Naive thymus-derived CD8-positive, alpha-beta T cell (primary cell): ENCODE measurements at regions not wholly inside any gene's neighbourhood (a gene's known extent, or its start where the extent isn't known, plus 50 kb on each side); places are given as distances from the start of the nearest gene placed in this dataset.
"Not testable (repeated sequence)": the region's sequence is repeated elsewhere in the genome, so short reads cannot be mapped to it uniquely, and the experiment has no call there.

Experiments
- ATAC-seq, 2 donors: fragments of 150-1000 bp; cut with Tn5 transposase in 1 of 2; sonication (Bioruptor Pico), chemical (Tn5 transposase) in 1 of 2; 1 replicate in 1 of 2; 2 replicates in 1 of 2; pipeline ENCODE4 v1.10.0; 2021; ENCODE audit warnings: mild to moderate bottlenecking in 2 of 2, moderate library complexity in 2 of 2
- POLR2A ChIA-PET: fragments of 350-600 bp; sonication (Branson Sonifier 250); formaldehyde crosslinking; loops from one replicate; lab custom pipeline; 2021; ENCODE audit warnings: antibody characterized with exemption; lab: Charles Lee
- DNase-seq, 10 donors: peaks; one replicate each; pipeline versions ENCODE4 v3.0.0 to v3.0.0-alpha.2; 2020 to 2022
- H3K27ac Mint-ChIP-seq, 10 donors: one replicate each; pipeline ENCODE4 v1.8.0; 2020 to 2022; ENCODE audit warnings: mild to moderate bottlenecking in 10 of 10, mixed read lengths in 10 of 10, moderate library complexity in 4 of 10, inconsistent platforms in 1 of 10
- H3K27me3 Mint-ChIP-seq, 5 donors: one replicate each; pipeline ENCODE4 v1.8.0; 2021 to 2022; ENCODE audit warnings: mixed read lengths in 5 of 5
- H3K36me3 Mint-ChIP-seq, 3 donors: one replicate each; pipeline ENCODE4 v1.8.0; 2020 to 2022; ENCODE audit warnings: mixed read lengths in 3 of 3, mild to moderate bottlenecking in 2 of 3, inconsistent platforms in 1 of 3
- H3K4me1 Mint-ChIP-seq, 4 donors: one replicate each; pipeline ENCODE4 v1.8.0; 2021 to 2022; ENCODE audit warnings: mixed read lengths in 4 of 4
- H3K4me3 Mint-ChIP-seq, 10 donors: one replicate each; pipeline ENCODE4 v1.8.0; 2020 to 2022; ENCODE audit warnings: mild to moderate bottlenecking in 10 of 10, mixed read lengths in 10 of 10, moderate library complexity in 6 of 10, inconsistent platforms in 1 of 10
- H3K9me3 Mint-ChIP-seq, 9 donors: one replicate each; pipeline ENCODE4 v1.8.0; 2020 to 2022; ENCODE audit warnings: mixed read lengths in 9 of 9, mild to moderate bottlenecking in 3 of 9, inconsistent platforms in 1 of 9, moderate library complexity in 1 of 9

DNA sequence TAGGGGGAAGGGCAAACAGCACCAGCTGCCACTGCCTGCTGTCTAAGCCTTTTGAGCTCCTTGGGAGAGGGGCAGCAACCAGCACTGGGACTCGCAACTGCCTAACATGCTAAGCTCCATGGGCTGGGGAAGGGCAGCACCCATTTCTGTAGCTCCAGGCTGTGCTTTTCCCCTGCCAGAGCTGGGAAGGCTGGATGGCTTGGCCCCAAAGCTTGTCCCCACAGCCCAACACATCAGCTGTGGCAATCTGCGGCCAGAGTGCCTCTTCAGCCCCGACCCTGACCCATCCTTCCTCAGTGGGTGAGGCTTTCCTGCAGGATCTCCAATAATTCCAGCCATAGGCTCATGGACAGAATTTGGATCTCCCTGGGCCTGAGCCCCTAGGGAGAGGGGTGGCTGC is 551.3 kb downstream of the TMEM135 start:
- ATAC-seq (no peak), DNase-seq (no peak)
- Mint-ChIP-seq H3K9me3 (peaks cover 11 to 55% (median 25%) of the 10 kb centered on the region in 9 donors), H3K4me3 (no peak overlapping the region), H3K36me3 (peaks cover 0 to 26% (median 0%) of the 10 kb centered on the region in 3 donors), H3K27me3 (peaks cover 0 to 20% (median 1%) of the 10 kb centered on the region in 5 donors), H3K27ac (no peak overlapping the region), H3K4me1 (no peaks in the 10 kb centered on the region)
- POLR2A ChIA-PET = no interaction called here

DNA sequence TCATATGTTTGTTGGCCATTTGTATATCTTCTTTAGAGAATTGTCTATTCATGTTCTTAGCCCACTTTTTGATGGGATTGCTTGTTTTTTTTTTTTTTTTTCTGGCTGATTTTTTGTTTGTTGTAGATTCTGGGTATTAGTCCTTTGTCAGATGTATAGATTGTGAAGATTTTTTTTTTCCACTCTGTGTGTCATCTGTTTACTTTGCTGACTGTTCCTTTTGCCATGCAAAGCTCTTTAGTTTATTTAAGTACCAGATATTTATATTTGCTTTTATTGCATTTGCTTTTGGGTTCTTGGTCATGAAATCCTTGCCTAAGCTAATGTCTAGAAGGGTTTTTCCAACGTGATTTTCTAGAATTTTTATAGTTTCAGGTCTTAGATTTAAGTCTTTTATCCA is 547.9 kb downstream of the TMEM135 start:
- peaks cover 0 to 20% (median 1%) of the 10 kb centered on the region in 5 donors for H3K27me3 Mint-ChIP-seq
- ATAC-seq, DNase-seq, H3K4me3 Mint-ChIP-seq, H3K4me1 Mint-ChIP-seq, H3K27ac Mint-ChIP-seq, POLR2A ChIA-PET: not testable (repeated sequence)
- H3K36me3 Mint-ChIP-seq = peaks cover 0 to 21% (median 0%) of the 10 kb centered on the region in 3 donors
- H3K9me3 Mint-ChIP-seq = peaks cover 0 to 33% (median 13%) of the 10 kb centered on the region in 9 donors

DNA sequence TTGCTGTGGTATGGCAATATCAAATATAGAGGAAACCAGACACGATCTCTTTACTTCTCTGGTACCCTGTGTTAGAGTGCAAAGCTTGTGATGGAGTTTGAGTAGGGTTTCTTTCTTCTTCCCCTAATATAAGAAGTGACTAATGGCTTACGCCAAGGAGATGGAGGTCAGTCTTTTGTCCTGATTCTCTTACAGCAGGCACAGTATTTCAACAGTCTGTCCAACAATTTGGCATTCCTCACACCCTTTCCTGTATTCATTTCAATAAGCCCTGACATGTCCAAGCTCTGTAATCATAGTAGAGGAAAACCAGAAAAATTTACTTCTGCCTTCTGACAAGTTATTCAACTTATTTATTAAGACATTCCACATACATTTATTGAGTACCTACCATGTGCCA is 546.2 kb downstream of the TMEM135 start:
- ATAC-seq (no peak), DNase-seq (no peak)
- POLR2A ChIA-PET = no interaction called here
- Mint-ChIP-seq H3K9me3 (peaks cover 0 to 20% (median 13%) of the 10 kb centered on the region in 9 donors), H3K27ac (no peak overlapping the region), H3K36me3 (peaks cover 0 to 11% (median 0%) of the 10 kb centered on the region in 3 donors), H3K27me3 (peaks cover 0 to 12% (median 1%) of the 10 kb centered on the region in 5 donors), H3K4me1 (no peaks in the 10 kb centered on the region), H3K4me3 (no peak overlapping the region)

- no peak for ATAC-seq
- no peak overlapping the region for H3K27ac Mint-ChIP-seq
These were observed 537.4 kb downstream of the TMEM135 start for GRCh38 chr11:87575088-87575487.

GRCh38 chr11:87574193-87574592 is 536.5 kb downstream of the TMEM135 start:
- DNase-seq (no peak), ATAC-seq (no peak)
- H3K4me1 Mint-ChIP-seq = no peaks in the 10 kb centered on the region
- H3K9me3 Mint-ChIP-seq = peaks cover 0 to 2% (median 0%) of the 10 kb centered on the region in 9 donors
- H3K36me3 Mint-ChIP-seq = no peaks in the 10 kb centered on the region
- H3K27me3 Mint-ChIP-seq = no peaks in the 10 kb centered on the region
- POLR2A ChIA-PET = no interaction called here
- H3K27ac Mint-ChIP-seq = no peak overlapping the region
- H3K4me3 Mint-ChIP-seq = no peak overlapping the region

More at GRCh38 chr11:87575088-87575487, 537.4 kb downstream of the TMEM135 start:
- Mint-ChIP-seq H3K4me1 (no peaks in the 10 kb centered on the region), H3K27me3 (no peaks in the 10 kb centered on the region), H3K36me3 (no peaks in the 10 kb centered on the region), H3K9me3 (peaks cover 0 to 2% (median 0%) of the 10 kb centered on the region in 9 donors), H3K4me3 (no peak overlapping the region)
- no peak for DNase-seq
- POLR2A ChIA-PET = no interaction called here

- Mint-ChIP-seq H3K9me3 (peaks cover 0 to 2% (median 0%) of the 10 kb centered on the region in 9 donors), H3K4me1 (no peaks in the 10 kb centered on the region), H3K36me3 (no peaks in the 10 kb centered on the region), H3K4me3 (no peak overlapping the region), H3K27me3 (no peaks in the 10 kb centered on the region), H3K27ac (no peak overlapping the region)
- no peak for DNase-seq
- POLR2A ChIA-PET = no interaction called here
- ATAC-seq = no peak
These were observed 536.0 kb downstream of the TMEM135 start for GRCh38 chr11:87573708-87574107.

DNA sequence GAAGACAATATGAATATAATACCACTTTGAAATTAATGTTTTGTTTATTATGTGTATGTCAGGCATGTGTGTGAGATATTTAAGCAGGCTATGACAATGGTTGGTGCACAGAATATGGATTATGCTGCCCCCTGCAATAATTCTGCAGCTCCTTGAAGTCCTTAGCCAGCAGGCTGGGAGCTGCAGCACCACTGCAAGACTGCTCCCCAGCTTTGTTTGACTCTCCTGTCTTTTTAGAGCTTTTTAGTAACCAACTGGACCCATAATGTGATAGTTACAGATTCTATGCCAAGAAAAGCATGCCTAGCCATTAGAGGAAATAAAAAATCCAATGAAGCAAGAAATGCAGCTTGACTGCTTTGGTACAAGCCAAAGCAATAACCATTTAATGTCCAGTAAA is 535.1 kb downstream of the TMEM135 start:
- H3K27me3 Mint-ChIP-seq = no peaks in the 10 kb centered on the region
- DNase-seq (no peak), ATAC-seq (no peak)
- H3K27ac Mint-ChIP-seq = no peak overlapping the region
- no peak overlapping the region for H3K4me3 Mint-ChIP-seq
- H3K9me3 Mint-ChIP-seq = peaks cover 0 to 3% (median 0%) of the 10 kb centered on the region in 9 donors
- POLR2A ChIA-PET = no interaction called here
- H3K36me3 Mint-ChIP-seq = no peaks in the 10 kb centered on the region
- H3K4me1 Mint-ChIP-seq = no peaks in the 10 kb centered on the region

GRCh38 chr11:87560352-87560751 is 522.6 kb downstream of the TMEM135 start:
- DNase-seq (no peak), ATAC-seq (no peak)
- peaks cover 0 to 35% (median 3%) of the 10 kb centered on the region in 9 donors for H3K9me3 Mint-ChIP-seq
- H3K27me3 Mint-ChIP-seq = peaks cover 0 to 5% (median 0%) of the 10 kb centered on the region in 5 donors
- POLR2A ChIA-PET = no interaction called here
- H3K4me3 Mint-ChIP-seq = no peak overlapping the region
- no peak overlapping the region for H3K27ac Mint-ChIP-seq
- H3K36me3 Mint-ChIP-seq = no peaks in the 10 kb centered on the region
- no peaks in the 10 kb centered on the region for H3K4me1 Mint-ChIP-seq

DNA sequence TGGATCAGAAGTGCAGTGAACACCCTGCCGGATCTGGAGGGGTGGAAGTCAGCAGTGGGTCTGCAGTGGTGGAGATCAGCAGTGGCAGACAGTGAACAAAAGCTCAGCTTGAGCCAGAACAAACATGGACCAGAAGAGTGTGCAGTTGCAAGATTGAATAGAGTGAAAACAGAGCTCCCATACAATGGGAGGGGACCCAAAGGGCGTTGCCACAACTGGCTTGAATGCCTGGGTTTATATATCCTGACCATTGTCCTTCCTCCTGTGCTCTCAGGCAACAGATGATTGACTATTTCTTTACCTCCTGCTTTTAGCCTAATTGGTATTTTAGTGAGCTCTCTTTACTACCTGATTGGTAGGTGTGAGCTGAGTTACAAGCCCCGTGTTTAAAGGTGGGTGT is 522.1 kb downstream of the TMEM135 start:
- DNase-seq, H3K36me3 Mint-ChIP-seq, POLR2A ChIA-PET, ATAC-seq, H3K4me1 Mint-ChIP-seq, H3K27me3 Mint-ChIP-seq, H3K27ac Mint-ChIP-seq, H3K4me3 Mint-ChIP-seq: not testable (repeated sequence)
- H3K9me3 Mint-ChIP-seq = peaks cover 0 to 40% (median 3%) of the 10 kb centered on the region in 9 donors

GRCh38 chr11:87555101-87555500 is 517.4 kb downstream of the TMEM135 start:
- no peak for DNase-seq
- no peak for ATAC-seq
- Mint-ChIP-seq H3K4me3 (no peak overlapping the region), H3K9me3 (peaks cover 0 to 40% (median 8%) of the 10 kb centered on the region in 9 donors), H3K36me3 (peaks cover 0 to 2% (median 0%) of the 10 kb centered on the region in 3 donors), H3K27me3 (peaks cover 0 to 4% (median 2%) of the 10 kb centered on the region in 5 donors), H3K4me1 (no peaks in the 10 kb centered on the region), H3K27ac (no peak overlapping the region)
- POLR2A ChIA-PET = no interaction called here

DNA sequence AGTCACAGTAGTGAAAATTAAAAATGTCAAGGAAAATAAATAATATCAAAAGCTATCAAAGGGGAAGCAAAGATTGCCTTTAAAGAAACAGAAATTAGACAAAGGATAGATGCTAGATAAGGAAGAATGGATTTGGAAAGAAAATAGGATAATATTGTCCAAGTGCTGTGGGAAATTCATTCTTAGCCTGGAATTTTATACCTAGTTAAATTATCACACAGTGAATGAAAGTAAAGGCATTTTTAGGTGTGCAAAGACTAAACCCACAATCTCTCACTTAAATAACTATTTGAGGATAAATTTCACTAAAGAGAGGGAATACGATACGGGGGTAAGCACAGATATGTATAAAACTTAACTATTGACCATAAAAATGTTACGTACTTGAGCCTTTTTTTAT is 511.1 kb downstream of the TMEM135 start:
- no peak overlapping the region for H3K27ac Mint-ChIP-seq
- H3K4me1 Mint-ChIP-seq = no peaks in the 10 kb centered on the region
- DNase-seq (no peak), ATAC-seq (no peak)
- no peaks in the 10 kb centered on the region for H3K27me3 Mint-ChIP-seq
- peaks cover 14 to 58% (median 28%) of the 10 kb centered on the region in 9 donors for H3K9me3 Mint-ChIP-seq
- POLR2A ChIA-PET = no interaction called here
- H3K36me3 Mint-ChIP-seq = peaks cover 0 to 20% (median 0%) of the 10 kb centered on the region in 3 donors
- H3K4me3 Mint-ChIP-seq = no peak overlapping the region

DNA sequence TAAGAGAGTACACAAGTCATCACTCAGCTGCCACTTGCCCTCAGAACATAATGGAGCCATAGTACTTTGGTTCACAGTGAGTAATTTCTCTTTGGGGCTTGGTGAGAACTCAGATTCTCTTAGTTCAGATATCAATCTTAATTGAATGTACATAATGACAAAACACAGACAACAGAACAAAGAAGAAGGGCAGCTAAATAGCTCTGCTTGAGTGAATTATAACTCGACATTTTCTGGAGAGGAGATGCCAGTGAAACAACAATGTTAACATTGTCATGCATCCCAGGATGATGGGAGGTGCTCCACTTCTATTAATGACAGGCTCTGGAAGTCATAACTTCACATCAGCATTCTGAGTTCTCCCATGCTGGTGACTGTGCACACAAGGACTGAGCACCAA is 508.1 kb downstream of the TMEM135 start:
- Mint-ChIP-seq H3K4me1 (no peaks in the 10 kb centered on the region), H3K27me3 (no peaks in the 10 kb centered on the region), H3K27ac (no peak overlapping the region), H3K9me3 (peaks cover 21 to 71% (median 36%) of the 10 kb centered on the region in 9 donors), H3K36me3 (peaks cover 0 to 24% (median 0%) of the 10 kb centered on the region in 3 donors), H3K4me3 (no peak overlapping the region)
- POLR2A ChIA-PET = no interaction called here
- no peak for ATAC-seq
- no peak for DNase-seq

DNA sequence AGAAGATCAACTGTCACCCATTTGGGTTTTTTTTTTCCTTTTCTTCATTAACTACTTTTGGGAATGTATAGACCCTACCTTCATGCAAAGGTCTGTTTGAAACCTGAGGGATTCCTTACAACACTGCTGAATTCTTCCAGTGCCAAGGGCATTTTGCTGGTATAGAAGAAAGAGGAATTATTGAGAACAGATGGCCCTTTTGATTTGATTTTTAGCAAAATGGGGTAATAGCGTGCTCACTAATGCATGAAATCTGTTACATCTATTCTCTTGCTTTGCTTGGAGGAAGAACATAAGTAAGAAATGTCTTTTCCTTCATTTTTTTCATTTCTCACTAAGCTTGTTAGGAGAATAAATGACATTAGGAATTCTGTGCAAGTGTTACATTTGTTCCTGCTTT is 501.9 kb downstream of the TMEM135 start:
- Mint-ChIP-seq H3K4me3 (no peak overlapping the region), H3K27ac (no peak overlapping the region), H3K27me3 (no peaks in the 10 kb centered on the region), H3K9me3 (peaks cover 11 to 31% (median 21%) of the 10 kb centered on the region in 9 donors), H3K36me3 (peaks cover 0 to 7% (median 0%) of the 10 kb centered on the region in 3 donors), H3K4me1 (no peaks in the 10 kb centered on the region)
- ATAC-seq (no peak), DNase-seq (no peak)
- POLR2A ChIA-PET = no interaction called here

GRCh38 chr11:87536565-87536964 is 498.8 kb downstream of the TMEM135 start:
- no peaks in the 10 kb centered on the region for H3K4me1 Mint-ChIP-seq
- peaks cover 0 to 8% (median 3%) of the 10 kb centered on the region in 9 donors for H3K9me3 Mint-ChIP-seq
- no peaks in the 10 kb centered on the region for H3K36me3 Mint-ChIP-seq
- H3K4me3 Mint-ChIP-seq = no peak overlapping the region
- H3K27ac Mint-ChIP-seq = no peak overlapping the region
- DNase-seq = no peak
- POLR2A ChIA-PET = no interaction called here
- H3K27me3 Mint-ChIP-seq = peaks cover 0 to 2% (median 1%) of the 10 kb centered on the region in 5 donors
- no peak for ATAC-seq
